ENCODE measurements at regions not wholly inside any gene's neighbourhood (a gene's known extent, or its start where the extent isn't known, plus 50 kb on each side); places are given as distances from the start of the nearest gene placed in this dataset.

- no peak for TF ChIP-seq CTCF (IDR thresholded peaks at IDR 0.05; ENCODE audit: low read depth, low read length, poor library complexity, severe bottlenecking)
- TF ChIP-seq EZH2phosphoT487 (IDR thresholded peaks at IDR 0.05; ENCODE audit: borderline replicate concordance, low read length) = no peak
These were observed 199.3 kb downstream of the PDHA2 start for GRCh38 chr4:96039217-96039616.

All from DOHH2 (cell line).